C4-2B (cell line): ENCODE measurements at regions not wholly inside any gene's neighbourhood (a gene's known extent, or its start where the extent isn't known, plus 50 kb on each side); places are given as distances from the start of the nearest gene placed in this dataset.

ENCODE experiments used
- CTCF ChIP-seq: fragments of 450-650 bp; conservative IDR thresholded peaks from 2 replicates; pipeline ENCODE4 v1.5.1; 2017; ENCODE audit warnings: mild to moderate bottlenecking
- ZFX ChIP-seq: fragments of 450-650 bp; IDR thresholded peaks from 2 replicates; pipeline ENCODE4 v1.6.1; 2017

- TF ChIP-seq ZFX (no peak), CTCF (no peak)
Measured at GRCh38 chr3:72323773-72324172, 524.5 kb downstream of the SHQ1 start.
